HG03460 (cell line): ENCODE measurements at regions not wholly inside any gene's neighbourhood (a gene's known extent, or its start where the extent isn't known, plus 50 kb on each side); places are given as distances from the start of the nearest gene placed in this dataset.

Source experiments
- ATAC-seq: cut with Tn5 transposase; IDR thresholded peaks from one replicate; pipeline ENCODE4 v1.9.1; 2021; ENCODE audit not compliant: unreplicated experiment

- ATAC-seq, result no peak
These were observed 85.2 kb upstream of the SPATA13 start for GRCh38 chr13:24075137-24075975.

- ATAC-seq, result no peak
These were observed 84.4 kb upstream of the SPATA13 start for GRCh38 chr13:24076109-24076508.

GRCh38 chr13:24076636-24077035 is 83.9 kb upstream of the SPATA13 start:
- ATAC-seq, result no peak

GRCh38 chr13:24080134-24080533 is 80.4 kb upstream of the SPATA13 start:
- no peak for ATAC-seq

GRCh38 chr13:24081387-24081786 is 79.1 kb upstream of the SPATA13 start:
- ATAC-seq, result no peak

GRCh38 chr13:24083141-24083540 is 77.4 kb upstream of the SPATA13 start:
- ATAC-seq, result no peak

GRCh38 chr13:24083722-24084421 is 76.6 kb upstream of the SPATA13 start:
- no peak for ATAC-seq

- no peak for ATAC-seq
These were observed 74.9 kb upstream of the SPATA13 start for GRCh38 chr13:24085662-24086061.

- ATAC-seq, result no peak
These were observed 73.9 kb upstream of the SPATA13 start for GRCh38 chr13:24086642-24087041.

GRCh38 chr13:24087605-24088225 is 72.8 kb upstream of the SPATA13 start:
- ATAC-seq, result no peak

GRCh38 chr13:24090049-24090448 is 70.5 kb upstream of the SPATA13 start:
- ATAC-seq, result no peak

- ATAC-seq, result no peak
These were observed 69.4 kb upstream of the SPATA13 start for GRCh38 chr13:24091080-24091479.

GRCh38 chr13:24092108-24092507 is 68.4 kb upstream of the SPATA13 start:
- ATAC-seq, result no peak

- ATAC-seq, result no peak
These were observed 67.5 kb upstream of the SPATA13 start for GRCh38 chr13:24093047-24093446.

GRCh38 chr13:24096659-24097058 is 63.9 kb upstream of the SPATA13 start:
- no peak for ATAC-seq

GRCh38 chr13:24097064-24097463 is 63.5 kb upstream of the SPATA13 start:
- ATAC-seq, result no peak

- no peak for ATAC-seq
These were observed 62.9 kb upstream of the SPATA13 start for GRCh38 chr13:24097667-24098066.

- ATAC-seq, result no peak
These were observed 61.0 kb upstream of the SPATA13 start for GRCh38 chr13:24099490-24099889.

GRCh38 chr13:24100188-24100587 is 60.3 kb upstream of the SPATA13 start:
- ATAC-seq, result no peak

- no peak for ATAC-seq
These were observed 56.6 kb upstream of the SPATA13 start for GRCh38 chr13:24103782-24104372.

- ATAC-seq, result no peak
These were observed 55.8 kb upstream of the SPATA13 start for GRCh38 chr13:24104723-24105122.

GRCh38 chr13:24106429-24106828 is 54.1 kb upstream of the SPATA13 start:
- ATAC-seq, result no peak
